GM08714 (cell line): ENCODE measurements at regions not wholly inside any gene's neighbourhood (a gene's known extent, or its start where the extent isn't known, plus 50 kb on each side); places are given as distances from the start of the nearest gene placed in this dataset.

Experiments
- H3K4me3 ChIP-seq: fragments of 200-500 bp; sonication (Bioruptor generic); 2 replicates; pipeline ENCODE4 v1.5.1; 2014; ENCODE audit warnings: mild to moderate bottlenecking, low read length, inconsistent platforms
- ZNF274 ChIP-seq: IDR thresholded peaks from 2 replicates; pipeline ENCODE4 v1.6.1; 2012; ENCODE audit warnings: mild to moderate bottlenecking, low read depth, low read length

DNA sequence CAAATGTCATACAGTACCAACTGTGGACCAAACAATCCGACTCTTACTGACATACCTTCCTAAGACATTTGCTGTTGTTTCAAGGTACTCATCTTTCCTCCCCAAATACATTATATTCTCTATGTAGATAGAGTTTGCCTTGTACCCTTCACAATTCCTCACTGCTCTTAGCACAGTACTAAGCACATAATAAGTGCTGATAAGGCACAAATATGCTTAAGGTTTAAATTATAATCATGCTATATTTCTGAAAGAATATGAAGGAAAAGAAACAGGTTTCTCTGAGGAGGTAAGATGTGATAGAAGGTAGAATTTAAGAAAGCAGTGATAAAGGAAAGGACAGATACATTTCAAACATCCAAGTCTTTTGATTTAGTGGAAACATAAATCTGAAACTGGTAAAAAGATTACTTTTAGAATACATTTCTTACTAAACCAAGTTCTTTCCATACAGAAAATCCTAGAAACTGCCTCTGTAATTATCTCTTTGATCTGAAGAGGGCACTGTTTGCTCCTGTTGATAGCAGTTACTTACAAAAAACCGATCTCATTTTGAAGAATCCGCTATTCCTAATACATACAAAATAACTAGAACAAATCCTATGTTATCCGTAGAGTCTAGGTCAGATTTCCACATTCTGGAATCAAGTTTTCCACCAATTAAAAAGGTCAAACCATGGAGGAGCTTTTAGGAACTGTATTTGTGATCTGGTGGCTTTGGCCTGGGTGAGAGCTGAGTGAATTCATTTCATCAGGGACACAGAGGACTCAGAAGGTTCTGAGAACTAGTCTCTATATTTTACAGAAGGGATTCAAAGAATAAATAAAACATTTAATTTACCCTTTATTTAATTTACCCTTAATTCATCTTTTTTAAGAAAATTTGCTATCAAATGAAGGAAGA, 311.9 kb downstream of the DAD1 start:
- no peak overlapping the region for H3K4me3 ChIP-seq
- TF ChIP-seq ZNF274: no peak

DNA sequence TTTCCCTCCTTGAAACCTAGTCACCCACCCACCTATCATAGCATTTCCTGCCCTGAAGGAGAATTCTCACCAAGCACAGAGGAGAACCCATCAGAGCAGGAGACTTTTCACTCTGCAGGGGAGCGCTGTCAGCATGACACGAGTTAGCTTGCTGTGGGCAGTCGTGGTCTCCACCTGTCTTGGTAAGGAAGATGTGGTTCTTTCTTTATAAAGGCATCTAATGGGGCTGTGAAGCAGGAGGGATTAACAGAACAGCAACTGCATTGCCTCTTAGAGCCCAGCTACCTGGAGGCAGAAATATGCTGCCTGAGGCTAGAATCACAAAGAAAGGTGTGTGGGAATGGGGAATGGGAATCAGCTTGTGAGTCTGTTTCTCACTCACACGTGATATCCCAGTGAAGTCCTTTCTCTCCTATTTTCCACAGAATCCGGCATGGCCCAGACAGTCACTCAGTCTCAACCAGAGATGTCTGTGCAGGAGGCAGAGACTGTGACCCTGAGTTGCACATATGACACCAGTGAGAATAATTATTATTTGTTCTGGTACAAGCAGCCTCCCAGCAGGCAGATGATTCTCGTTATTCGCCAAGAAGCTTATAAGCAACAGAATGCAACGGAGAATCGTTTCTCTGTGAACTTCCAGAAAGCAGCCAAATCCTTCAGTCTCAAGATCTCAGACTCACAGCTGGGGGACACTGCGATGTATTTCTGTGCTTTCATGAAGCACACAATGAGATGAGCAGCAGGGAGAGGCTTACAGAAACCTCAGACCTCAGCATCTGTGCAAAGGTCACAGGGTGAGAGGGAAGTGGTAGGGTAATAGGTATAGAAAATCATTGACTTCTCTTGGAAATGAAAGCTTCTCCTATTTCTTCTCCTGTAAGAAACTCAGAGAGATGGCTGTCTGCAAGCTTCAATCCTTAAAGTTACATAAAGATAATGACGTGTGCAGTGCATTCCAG, 316.9 kb downstream of the DAD1 start:
- no peak for TF ChIP-seq ZNF274
- H3K4me3 ChIP-seq: no peak overlapping the region

DNA sequence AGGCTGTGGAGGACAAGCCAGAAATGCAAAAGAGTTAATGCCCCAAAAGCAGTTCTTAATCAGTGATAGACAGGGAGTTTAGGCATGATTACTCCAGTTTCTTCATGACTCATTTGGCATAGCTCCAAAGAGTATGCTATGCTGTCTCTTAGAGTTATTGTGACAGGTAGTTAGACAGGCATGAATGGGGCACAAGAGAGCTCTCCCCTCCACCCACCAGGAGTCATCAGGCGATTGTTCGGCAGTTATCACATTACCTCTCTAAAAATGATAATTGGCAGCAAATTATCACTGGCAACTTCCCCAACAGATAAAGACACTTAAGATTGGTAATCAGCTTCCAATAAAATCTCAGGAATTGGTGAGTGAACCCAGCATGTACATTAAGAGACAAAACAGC, 320.1 kb downstream of the DAD1 start:
- no peak overlapping the region for H3K4me3 ChIP-seq
- no peak for TF ChIP-seq ZNF274

DNA sequence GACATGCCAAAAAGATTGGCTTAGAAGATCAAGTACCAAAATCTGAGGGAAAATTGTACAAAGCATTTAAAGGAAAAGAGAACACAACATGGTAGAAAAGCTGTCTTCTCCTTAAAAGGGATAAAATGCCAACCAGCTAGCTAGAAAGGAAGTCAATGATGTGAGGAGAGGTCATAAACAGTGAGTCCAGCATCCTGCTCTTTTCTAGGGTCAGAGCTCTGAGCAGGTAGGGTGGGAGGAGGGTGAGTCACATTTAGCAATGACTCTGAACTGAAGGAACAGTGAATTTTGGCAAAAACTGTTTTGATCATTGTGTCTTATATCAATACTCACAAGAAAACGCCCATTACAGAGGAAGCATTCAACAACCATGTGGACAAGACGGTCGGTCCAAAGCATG, 322.3 kb downstream of the DAD1 start:
- no peak for TF ChIP-seq ZNF274

DNA sequence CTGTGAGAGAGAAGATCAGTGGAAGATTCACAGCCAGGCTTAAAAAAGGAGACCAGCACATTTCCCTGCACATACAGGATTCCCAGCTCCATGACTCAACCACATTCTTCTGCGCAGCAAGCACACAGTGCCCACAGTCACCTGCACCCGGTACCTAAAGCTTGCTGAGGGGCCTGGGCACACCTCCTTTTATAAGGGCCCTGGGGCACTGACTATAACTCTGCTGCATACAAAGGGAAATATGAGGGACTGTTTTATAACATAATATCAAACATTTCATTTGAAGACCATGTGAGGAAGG, 322.9 kb downstream of the DAD1 start:
- TF ChIP-seq ZNF274: no peak
- H3K4me3 ChIP-seq: no peak overlapping the region

More for the DNA sequence above, 322.3 kb downstream of the DAD1 start:
- H3K4me3 ChIP-seq: no peak overlapping the region

DNA sequence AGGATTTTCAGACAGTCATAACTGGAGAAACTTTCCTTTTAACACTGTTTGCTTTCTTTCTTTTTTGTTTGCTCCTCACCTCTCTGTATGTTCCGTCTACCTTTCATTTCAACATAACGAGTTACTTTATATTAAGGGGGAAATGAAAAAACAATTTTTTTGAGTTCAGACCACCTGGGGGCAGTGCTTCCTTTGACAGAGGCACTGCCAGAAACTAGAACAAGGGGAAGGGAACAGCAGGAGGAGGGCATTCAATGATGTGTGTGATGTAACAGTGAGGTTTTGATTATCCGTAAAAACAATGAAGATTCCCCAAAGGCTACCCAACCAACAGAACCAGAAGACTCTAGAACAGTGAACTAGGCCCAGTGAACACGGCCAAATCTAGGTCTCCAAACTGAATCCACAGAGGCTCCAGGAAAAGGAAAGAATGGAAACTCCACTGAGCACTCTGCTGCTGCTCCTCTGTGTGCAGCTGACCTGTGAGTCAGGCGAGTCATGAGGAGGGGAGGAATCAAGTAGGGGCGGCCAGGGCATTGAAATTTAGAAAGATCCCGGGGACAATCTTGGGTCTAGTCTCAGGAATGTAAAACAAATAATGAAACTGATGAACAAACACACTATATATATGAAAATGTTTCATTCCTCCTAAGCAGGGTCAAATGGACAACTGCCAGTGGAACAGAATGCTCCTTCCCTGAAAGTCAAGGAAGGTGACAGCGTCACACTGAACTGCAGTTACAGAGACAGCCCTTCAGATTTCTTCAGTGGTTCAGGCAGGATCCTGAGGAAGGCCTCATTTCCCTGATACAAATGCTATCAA, 323.5 kb downstream of the DAD1 start:
- H3K4me3 ChIP-seq: no peak overlapping the region
- TF ChIP-seq ZNF274: no peak

DNA sequence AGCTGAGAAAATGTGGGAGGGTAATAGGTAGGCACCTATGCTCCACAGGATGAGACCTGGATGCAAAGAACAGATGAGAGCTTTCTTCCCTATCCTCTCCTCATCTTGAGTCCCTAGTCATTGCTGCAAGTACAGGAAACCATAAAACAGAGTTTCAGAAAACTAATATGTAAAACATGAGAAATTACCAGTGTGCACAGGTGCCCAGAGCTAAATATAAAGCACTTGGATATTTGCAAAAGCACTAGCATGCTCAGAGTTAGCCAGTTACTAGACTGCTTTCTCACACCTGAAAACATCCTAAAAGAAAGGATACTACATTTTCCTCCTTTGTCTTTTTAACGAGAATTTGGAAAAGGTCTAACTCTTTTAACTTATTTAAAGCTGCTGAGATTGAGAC, 324.3 kb downstream of the DAD1 start:
- H3K4me3 ChIP-seq: no peak overlapping the region
- no peak for TF ChIP-seq ZNF274

DNA sequence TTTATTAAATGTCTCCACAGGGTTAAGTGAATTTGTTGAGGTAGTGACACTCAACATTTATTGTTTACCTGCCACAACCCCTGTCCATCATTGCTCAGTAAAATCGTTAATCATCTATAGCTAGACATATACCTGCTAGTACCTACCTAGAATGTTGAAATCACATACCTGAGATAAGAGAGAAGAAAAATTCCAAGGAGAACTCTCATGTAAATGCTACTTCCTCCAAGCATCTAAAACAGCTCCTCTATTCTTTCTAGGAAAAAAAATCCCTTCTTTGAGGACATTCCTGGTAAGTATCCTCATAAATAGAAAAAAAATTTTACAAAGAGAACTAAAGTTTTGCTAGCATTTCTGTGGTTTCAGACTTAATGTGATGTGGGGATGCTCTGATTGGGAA, 325.1 kb downstream of the DAD1 start:
- no peak for TF ChIP-seq ZNF274

DNA sequence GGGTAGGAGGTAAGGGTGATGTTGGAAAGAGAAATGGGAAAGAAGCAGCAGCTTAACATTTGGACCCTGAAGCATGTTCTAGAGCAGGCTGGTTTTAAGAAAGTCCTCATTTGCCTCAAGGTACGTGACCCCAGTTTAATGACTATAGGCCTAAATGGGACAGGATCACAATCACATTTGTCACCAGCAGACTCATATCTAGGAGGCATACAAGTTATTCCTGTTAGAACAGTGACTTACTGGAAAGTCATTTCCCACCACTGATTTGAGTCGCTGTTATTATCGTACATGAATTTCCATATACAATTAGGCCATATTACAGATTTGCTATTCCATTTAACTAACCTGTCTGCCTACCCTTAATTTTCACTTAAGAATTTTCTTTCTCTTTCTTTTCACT, 326.1 kb downstream of the DAD1 start:
- no peak for TF ChIP-seq ZNF274
- H3K4me3 ChIP-seq: no peak overlapping the region

More for the DNA sequence above, 325.1 kb downstream of the DAD1 start:
- no peak overlapping the region for H3K4me3 ChIP-seq

DNA sequence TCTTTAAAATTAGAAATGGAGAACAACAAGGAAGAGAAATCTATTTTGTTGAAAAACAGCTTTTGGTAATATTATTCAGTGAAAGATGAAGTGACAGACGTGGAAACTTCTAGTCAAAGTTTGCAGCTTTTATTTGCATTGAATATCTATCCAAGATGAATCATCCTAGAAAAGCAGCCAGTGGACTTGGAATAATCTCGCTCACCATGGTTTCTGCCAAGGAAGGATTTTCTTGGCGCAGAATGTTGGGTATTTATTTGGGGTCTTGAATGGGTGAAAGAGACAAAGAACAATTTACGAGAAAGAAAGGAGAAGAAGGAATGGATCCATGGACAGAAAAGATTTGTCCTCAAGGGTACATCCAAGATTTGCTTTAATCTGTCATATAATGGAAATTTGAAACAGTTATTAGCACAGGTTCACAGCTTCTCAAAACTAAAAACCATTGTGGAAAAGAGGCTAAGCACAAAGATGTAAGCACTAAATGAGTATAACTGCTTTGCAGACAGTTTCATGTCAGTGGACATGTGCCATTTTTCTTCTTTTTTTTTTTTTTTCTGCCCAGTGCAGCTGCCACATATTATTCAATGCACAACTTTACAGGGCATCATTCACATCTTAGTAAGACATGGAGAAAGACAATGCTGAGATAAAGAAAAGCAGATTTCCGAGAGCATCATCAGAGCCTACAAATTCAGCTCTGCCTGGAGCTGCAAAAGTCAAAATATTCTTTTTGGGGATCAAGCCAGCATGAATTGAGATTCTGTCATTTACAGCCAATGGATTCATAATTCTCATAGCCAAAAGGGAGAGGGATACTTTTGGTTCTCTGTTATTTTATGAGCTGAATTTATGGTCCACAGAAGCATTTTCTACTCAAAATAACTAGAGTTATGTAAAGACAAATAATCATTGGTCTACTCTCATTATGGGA, 333.7 kb downstream of the DAD1 start:
- no peak overlapping the region for H3K4me3 ChIP-seq
- no peak for TF ChIP-seq ZNF274

DNA sequence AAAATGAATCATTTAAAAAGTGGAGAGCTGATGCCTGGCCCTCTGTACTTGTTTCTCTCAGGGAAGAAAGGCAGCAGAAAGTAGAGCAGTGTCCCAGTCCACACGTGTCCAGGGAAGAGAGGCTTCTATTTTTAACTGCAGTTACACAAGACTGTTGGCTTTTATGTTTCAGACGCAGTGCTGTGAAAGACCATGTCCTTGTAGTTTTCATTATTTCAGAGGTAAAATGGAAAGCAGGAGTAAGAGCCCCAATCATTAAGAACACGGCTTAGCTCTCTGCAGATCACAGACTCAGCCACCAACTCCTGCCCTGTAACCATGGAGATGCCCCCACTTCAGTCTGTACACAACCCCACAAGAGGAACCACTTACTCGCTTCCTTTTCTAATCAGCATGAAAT, 336.3 kb downstream of the DAD1 start:
- no peak overlapping the region for H3K4me3 ChIP-seq
- no peak for TF ChIP-seq ZNF274

DNA sequence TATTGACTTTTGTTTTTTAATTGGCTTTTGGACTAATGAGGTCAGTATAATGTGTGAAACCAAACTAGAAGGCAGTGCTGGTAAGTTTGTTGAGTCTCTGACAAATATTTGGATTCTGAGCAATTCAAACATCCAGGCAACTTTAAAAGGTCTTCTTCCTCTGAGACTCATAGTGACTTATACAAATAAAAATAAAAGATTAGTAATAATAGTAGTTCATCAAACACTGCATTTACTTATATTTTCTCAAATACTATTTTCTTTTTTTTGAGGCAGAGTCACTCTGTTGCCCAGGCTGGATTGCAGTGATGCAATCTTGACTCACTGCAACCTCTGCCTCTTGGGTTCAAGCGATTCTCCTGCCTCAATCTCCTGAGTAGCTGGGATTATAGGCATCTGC, 337.9 kb downstream of the DAD1 start:
- no peak overlapping the region for H3K4me3 ChIP-seq

DNA sequence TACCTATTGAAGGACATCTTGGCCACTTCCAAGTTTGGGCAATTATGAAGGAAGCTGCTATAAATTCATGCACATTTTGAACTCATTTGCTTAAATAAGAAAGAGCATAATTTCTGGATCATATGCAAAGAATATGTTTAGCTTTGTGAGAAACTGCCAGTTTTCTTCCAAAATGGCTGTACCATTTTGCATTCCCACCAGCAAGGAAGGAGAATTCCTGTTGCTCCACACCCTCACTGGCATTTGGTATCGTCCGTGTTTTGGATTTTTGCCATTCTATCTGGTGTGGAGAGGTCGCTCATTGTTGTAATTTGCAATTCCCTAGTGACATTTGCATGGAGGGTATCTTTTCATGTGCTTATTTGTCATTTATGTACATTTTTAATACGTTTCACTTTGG, 339.3 kb downstream of the DAD1 start:
- no peak overlapping the region for H3K4me3 ChIP-seq
- TF ChIP-seq ZNF274: no peak

More for the DNA sequence above, 337.9 kb downstream of the DAD1 start:
- TF ChIP-seq ZNF274: no peak
